Activated T-cell treated with anti-CD3 and anti-CD28 coated beads for 48 hours (primary cell): ENCODE measurements at regions not wholly inside any gene's neighbourhood (a gene's known extent, or its start where the extent isn't known, plus 50 kb on each side); places are given as distances from the start of the nearest gene placed in this dataset.

Source experiments
- DNase-seq: peaks from one replicate; pipeline ENCODE4 v3.0.0-alpha.2; 2020; ENCODE audit warnings: low read depth

DNA sequence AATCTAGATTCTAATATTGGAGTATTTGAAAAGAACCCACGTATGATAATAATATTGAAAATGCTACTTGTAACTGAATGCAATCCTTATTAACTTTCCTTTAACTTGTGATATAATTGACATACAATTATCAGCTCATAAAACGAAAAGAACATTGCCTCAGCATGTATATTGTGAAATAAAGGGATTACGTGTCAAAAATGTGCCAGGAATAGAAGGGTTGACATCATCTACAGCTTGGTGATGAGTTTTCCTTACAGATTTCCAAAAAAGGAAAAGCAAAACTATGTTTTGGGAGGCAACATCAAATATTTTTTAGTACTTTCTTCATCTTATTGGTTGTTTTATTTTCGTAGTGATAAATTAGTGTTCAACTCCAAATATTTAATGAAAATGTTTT lies 266.0 kb upstream of the PTGER4 start:
- no peak for DNase-seq

DNA sequence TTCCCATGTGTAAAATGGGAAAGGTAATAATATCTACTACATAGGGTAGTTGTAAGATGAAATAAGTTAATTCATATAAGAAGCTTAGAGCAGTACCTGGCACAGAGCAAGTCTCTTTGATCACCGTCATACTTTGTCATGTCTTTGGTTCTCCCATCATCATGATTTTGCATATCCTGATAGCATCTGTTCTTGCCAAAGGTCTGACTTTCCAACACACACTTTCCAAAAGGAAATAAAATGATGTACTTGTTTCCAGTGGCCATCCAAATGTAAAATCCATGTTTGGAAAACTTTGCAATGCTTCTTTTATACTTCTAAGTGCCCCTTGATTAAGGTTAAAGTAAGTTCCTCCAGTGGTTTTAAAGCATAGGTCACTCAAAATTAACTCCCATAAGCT lies 266.9 kb upstream of the PTGER4 start:
- DNase-seq, result no peak

DNA sequence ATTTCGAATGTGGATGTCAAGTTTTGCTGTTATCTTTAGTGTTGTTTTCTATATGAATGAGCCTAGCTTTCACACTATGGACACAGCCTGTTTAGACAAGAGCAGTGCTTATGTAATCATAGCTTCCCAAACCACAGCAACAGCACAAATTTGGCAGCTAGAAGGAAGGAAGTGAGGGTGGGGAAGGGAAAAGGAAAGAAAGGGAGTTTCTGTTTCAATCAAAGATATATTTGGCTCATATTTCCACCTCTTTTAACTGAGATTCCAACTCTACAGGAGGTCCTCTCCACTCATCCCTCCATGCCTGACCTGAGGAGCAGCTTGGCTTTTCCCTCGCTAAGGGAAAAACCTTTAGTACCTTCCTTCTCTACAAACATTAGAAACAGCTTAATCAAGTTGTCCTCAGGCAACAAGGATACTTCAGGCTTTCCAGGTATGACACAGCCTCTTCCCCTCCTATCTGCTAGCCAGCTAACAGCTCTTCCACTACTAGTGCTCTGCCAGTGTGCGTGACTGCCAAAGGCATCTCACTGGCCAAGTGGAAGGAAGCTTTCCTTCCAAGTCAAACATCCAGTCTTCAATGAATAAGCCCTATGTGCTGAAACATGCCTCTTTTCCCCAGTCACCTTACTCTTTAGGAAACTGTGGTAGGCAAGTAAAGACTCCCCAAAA lies 268.6 kb upstream of the PTGER4 start:
- DNase-seq, result no peak

DNA sequence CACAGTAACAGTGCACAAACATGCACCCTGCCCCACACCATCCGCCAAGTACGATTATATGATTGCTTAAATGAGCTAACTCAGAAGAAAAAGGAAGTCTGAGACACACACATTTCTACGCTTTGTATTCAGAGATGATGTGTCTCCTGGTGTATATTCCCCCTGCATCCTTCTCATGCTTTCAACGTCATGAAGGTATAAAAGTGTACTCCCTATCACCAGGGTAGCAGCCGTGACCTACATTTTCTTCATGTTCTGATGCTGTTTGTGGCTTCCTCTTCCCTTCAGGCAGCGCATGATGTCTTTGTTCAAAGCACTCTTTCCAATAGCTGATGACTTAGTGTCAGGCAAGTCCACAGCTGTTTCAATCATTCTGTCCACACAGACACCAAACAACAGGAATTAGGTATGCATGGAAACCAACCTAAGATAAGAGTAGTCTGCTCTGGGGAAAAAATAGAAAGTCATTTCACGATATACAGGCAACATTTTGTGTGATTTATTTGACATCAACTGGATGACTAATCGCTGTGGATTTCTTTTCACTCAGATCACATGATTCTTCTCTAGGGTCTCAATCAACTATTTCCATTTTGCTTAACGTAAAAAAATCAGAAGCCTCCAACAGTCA lies 269.4 kb upstream of the PTGER4 start:
- DNase-seq, result no peak

DNA sequence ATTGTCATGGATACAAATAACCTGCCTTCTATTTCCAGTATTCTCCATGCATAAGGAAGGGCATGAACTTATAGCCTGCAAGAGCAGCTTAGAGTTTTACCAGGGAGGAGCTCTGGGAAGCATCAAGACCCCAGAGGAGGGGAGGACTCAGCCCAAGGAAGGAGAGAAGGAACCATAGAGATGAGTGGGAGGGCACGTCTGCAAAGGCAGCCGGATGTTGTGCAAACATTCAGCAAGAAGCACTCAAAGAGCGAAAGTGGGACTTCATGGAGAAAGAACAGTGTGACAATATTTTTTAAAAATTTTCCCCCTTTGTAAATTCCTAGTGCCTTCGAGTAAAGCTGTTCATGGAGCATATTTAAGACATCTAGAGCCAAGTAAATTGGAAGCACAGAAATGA lies 270.1 kb upstream of the PTGER4 start:
- no peak for DNase-seq

DNA sequence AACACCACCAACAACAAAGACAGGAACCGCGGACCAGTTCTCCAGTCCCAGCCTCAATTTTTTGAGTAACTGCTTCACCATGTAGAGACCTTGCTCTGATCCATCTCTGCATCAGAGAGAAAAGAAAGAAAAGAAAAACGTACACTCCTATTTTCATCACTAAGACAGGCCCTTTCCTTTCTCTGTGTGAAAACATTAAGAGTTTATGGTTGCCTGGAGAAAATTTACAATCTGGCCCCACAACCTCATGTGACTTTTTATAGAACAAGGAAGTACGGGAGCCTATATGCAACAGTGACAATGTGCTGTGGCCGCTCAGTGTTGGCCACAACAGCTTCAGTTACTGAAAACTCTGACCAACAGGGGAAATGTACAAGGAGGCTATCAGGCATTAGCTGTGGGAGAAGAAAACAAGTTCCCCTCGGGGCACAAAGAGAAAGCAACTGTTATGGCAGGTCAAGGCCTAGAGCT lies 272.9 kb upstream of the PTGER4 start:
- DNase-seq, result no peak

DNA sequence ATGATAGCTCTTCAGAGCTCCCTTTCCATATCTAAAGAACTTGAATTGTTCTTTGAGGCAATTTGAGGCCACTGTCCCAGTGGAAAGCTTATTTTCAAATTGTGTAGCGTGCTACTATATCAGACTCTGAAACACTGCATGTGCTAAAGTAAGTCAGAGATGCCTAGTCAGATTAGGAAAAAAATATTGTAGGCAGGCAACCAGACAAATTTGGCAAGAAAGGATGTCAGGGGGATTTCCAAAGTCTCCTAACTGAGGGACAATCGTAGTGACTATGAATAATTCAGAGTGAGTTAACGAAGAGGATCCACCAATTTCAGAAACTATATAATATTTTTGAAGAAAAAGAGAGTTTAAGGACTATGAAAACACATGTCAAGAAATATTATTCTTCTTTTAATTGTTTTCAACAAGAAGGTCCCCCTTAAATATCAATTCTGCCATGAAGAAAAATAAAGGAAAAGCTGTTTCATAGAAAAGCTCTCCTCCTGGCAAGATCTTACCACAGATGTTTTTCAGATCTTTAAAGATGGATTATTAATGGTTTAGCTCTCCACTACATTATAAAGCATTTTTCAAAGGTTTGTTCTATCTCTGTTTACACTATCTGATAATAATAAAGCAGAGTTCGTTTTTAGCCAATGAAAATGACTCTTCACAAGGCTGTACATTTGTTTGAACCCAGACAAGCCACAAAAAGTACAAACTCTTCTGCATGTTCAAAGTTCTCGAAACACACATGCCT lies 273.5 kb upstream of the PTGER4 start:
- no peak for DNase-seq

DNA sequence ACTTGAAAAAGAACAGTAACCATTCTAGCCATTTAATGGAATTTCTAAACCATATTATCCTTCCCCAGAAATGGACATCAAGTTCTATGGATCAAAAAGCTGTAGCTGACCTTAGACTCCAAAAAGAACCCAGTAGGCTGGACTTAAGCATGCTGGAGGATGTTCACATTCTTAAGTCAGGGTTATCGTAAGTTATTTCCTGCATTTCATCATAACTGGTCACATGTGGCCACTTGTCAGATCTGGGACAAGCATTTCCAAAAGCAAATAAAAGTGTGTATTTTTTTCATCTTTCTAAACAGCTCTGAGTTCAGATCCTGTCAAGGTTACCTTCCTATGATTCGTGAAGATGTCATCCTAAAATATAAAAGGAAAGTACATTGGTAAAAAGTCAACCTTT lies 274.5 kb upstream of the PTGER4 start:
- DNase-seq, result no peak

DNA sequence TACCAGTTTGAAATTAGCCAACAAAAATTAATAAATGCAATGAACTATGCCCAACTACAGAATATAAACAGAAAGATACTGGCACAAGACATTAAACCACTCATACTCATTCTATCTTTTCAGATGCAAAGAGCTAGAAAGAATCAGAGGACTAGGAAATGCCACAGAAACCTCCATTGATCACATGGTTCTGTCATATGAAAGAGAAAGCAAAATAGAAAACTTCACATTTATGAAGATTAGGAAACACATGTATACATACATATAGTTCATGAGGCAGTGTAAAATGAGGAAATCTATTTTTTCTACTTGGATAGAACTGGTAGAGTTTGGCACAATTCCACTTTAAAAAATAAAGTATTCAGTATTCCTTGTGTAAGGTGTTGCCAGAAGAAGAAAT lies 275.1 kb upstream of the PTGER4 start:
- no peak for DNase-seq

DNA sequence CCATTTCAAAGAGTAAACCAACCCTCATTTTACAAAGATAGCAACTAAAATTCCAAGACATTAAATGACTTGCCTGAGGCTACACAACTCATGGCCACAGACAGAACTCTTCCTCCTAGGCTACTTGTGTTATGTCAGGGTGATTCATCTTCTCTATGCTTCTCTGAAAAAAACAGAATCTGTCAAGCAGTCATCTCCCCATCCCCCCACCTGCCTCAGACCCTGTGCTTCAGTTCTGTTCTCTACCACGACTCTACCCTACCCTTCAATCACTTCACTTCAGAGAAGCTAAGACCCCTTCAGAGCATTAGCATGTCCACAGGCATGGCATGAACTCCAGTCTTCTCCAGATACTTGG lies 277.7 kb upstream of the PTGER4 start:
- no peak for DNase-seq

DNA sequence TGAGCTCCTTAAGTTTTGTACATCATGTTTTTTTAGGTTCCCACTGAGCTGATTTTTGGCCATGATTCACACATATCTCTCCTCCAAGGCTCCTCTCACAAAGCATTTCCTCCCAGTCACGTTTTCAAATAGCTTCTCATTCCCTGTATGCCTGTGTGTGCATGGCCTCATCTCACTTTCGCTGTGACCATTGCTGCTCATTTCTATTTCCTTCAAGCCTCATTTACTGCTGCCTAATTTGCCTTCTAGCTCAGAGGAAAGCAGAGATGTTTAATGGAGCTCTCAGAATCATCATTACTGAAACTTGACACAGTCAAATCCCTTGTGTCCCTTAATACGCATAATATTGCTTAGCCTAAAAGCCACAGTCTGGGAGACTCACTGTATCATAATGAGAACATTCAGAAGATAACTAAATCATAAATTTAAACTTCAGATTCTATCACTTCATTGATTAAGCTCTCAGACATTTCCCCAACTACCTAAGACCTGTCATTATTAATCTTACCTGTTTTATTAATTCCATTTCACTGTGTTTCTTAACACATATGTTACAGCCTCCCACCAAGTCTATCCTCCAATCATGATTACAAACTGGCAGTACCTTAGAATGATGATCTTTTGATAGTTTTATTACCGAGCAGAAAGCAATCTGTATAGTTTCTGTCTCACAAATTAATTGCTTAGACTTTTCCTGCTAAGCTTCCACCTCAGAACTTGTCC lies 278.3 kb upstream of the PTGER4 start:
- no peak for DNase-seq

DNA sequence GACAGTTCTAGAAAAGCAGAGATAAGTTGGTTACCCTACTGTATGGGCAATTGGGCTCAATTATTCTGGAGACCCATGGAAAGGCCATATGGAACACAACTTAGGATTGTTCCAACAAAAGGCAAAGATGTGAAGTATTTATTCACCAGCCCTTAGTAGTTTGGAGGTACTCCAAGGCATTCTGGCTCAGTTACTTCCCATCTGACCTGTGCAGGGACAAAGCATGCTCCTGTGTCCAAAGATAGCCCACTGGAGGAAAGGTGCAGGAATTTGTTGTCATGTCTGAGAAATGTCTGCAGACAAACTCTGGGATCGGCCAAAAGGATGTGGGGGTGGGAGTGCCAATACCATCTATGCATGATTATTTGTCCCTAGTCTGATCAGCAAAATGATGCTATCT lies 279.5 kb upstream of the PTGER4 start:
- DNase-seq, result no peak

DNA sequence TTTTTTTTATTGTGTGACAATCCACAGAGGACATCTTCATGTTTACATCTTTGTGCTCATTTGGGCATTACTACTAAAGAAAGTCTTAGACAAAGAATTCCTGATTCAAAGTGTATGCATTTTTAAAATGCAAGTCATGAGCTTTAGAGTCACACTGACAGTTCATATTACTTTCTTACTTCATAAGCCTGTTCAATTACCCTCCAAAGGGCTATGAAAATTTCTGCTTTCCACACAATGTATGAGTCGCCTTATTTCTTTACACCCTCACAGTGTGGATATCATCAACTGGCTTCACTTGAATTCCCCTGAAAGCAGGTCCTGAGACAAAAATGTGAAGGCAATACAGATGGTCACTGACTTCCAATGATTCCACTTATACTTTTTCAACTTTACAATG lies 280.4 kb upstream of the PTGER4 start:
- no peak for DNase-seq

DNA sequence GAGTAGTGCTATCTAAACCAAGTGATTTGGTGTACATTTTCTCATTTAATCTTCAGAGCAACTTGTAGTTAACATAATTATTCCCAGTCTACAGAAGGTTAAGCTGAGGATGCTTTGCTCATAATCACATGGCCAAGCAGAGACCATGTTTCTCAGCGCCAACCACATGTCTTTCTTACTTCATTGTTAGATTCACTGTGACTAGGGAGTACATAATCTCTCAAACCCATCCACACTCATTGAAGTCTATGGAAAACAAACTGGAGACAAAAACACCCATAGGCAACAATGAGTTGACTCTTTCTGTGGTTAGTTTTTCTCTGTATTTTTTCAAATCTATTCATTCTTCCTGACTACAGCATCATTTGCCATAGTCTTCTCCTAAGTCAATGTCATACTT lies 281.7 kb upstream of the PTGER4 start:
- DNase-seq, result no peak

DNA sequence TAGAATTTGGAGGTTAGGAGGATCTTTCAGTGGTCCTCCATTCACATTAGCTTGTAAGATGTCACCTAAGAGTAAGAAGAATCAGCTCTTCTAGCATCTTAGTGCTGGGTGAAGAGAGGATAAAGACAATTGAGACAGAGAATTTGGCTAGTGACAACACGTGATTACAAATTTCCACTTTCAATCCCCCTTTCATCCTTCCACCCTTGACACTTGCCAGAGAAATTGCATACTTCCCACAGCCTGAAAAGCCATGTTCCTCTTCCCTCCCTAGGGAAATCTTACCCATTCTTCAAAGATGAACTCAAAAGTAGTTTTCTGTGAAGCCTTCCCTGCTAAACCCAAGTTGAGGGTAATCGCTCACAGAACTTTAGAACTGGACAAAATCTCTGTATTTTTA lies 282.6 kb upstream of the PTGER4 start:
- no peak for DNase-seq

DNA sequence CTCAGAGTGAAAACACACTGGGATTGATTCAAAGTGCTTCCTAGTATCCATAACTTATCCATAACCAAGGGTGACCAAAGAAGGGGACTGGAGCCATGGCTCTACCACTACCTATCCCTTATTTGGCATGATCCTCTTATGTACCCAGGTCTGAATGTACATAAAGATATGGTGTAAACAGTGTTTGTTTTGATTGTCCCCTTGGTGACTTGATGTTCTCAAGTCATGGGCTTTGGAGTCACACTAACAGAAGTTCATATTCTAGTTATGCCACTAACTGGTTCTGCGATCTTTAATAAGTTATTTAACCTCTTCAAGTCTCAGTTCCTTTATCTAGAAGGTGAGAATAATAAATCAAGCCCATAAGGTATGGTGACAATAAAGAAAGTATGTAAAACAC lies 283.4 kb upstream of the PTGER4 start:
- no peak for DNase-seq

DNA sequence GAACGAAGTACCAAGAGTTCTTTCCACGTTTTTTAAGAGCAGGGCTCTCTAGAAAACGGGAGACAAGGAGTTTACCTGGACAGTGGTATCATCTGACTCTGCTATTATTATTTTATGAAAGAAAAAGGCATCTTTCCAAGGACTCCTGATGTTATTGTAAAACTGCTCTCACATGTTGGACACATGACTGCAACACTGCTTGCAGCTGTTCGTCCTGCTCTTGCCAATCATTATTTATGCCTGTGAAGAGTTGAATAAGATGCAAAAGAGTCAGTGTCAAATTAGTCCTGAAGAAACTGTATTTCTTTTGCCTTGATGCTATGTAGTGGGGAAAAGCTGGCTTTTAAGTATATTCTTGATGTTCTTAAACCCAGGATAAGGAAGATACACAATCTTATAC lies 284.5 kb upstream of the PTGER4 start:
- no peak for DNase-seq

DNA sequence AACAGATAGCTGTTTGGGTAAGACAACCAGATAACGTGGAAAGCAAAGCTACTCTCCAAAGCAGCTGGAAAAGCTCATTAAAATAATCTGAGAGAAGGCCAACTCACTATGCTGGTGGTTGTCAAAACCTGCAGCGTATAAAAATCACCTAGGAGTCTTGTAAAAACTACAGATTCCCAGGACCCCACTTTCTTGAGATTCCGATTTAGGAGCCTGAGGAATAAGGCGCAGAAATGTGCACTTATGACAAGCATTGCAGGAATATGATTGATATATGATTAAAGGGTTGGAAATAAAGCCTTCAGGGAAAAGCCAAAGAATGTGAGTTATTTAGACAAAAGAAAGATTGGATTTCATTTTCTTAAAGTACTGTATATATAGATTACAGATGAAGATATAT lies 285.0 kb upstream of the PTGER4 start:
- DNase-seq, result no peak

DNA sequence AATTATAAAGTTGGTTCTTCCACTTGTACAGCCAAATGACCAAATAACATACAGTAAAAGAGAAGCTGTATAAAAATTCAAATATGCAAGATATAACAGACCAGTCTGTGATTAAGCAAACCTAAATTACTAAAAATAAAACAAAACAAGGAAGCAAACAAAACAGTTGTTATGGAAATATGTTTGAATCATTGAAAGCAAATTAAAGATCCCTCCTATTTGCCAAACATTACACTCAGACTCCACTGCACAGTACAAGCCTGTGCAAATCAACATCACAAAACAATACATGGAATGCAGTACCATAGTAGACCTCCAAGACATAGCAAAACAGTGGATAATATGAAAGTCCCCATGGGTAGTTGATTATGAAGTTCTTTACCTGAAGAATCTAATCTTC lies 288.1 kb upstream of the PTGER4 start:
- no peak for DNase-seq

DNA sequence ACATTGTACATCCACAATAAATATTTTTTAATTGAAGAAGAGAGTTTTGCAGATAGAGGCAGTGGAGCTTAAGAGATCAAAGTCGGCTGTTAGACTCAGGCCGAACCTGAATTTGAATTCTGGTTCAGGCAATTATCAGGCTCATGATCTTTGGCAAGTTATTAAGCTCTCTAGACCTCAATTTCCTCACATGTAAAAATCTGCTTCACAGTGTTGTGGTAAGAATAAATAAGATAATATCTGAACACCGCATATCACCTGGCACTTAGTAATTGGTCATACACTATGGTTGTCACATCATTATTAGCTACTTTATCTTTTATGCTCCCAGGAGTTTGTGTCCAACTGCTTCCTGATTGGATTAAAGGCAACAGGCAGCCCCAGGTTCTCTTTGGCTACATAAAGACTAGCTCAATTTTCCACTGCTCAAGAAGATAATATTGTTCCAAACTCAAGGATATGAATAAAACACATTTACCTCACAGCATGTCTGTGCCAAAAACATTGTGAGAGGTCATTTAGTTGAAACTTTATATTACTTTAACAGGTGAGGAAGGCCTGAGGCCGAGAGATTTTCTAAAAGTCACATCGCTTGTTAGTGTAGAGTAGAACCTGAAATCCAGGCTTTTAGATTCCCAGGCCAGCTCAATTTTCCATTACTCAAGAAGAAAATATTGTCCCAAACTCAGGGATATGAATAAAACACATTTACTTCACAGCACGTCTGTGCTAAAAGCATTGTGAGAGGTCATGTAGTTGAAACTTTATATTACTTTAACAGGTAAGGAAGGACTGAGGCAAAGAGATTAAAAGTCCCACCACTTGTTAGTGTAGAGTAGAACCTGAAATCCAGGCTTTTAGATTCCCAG lies 289.2 kb upstream of the PTGER4 start:
- DNase-seq, result no peak

DNA sequence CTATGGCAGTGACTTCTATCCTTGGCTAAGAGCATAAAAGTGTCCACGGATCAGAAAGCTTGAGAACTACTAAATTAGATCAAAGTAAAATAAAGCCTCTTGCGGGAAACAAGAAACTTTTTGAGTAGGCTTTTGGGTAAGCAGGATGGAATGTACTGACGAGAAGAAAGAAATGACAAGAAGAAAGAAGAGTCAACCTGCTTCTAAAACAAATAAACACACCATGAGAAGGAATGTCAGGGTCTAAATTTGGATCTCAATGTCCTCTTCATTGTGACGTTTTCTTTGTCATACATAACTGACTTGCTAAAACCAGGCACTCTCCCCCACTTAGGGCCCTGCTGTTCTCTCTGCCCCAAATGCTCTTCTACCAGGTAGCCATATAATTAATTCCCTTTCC lies 290.1 kb upstream of the PTGER4 start:
- DNase-seq, result no peak

DNA sequence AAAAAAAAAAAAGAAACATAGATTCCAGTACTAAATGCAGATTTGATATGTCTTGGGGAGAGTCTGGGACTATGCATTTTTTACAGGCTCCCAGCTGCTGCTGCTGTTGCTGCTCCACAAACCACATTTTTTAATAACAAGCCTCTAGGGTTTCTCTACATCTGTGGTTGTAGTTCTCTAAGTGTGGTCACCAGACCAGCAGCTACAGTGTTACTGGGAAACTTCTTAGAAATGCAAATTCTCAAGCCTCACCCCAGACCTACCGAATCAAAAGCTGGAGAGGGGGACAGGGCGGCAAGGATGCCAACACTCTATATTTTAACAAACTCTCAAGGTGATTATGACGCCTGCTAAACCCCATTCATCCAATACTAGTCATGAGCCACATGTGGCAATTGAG lies 293.4 kb upstream of the PTGER4 start:
- no peak for DNase-seq
